ENCODE measurements at regions not wholly inside any gene's neighbourhood (a gene's known extent, or its start where the extent isn't known, plus 50 kb on each side); places are given as distances from the start of the nearest gene placed in this dataset.
A peak's percentile ranks its signal among the peaks of the same experiment; 100 is the strongest.
"Not testable (repeated sequence)": the region's sequence is repeated elsewhere in the genome, so short reads cannot be mapped to it uniquely, and the experiment has no call there.

DNA sequence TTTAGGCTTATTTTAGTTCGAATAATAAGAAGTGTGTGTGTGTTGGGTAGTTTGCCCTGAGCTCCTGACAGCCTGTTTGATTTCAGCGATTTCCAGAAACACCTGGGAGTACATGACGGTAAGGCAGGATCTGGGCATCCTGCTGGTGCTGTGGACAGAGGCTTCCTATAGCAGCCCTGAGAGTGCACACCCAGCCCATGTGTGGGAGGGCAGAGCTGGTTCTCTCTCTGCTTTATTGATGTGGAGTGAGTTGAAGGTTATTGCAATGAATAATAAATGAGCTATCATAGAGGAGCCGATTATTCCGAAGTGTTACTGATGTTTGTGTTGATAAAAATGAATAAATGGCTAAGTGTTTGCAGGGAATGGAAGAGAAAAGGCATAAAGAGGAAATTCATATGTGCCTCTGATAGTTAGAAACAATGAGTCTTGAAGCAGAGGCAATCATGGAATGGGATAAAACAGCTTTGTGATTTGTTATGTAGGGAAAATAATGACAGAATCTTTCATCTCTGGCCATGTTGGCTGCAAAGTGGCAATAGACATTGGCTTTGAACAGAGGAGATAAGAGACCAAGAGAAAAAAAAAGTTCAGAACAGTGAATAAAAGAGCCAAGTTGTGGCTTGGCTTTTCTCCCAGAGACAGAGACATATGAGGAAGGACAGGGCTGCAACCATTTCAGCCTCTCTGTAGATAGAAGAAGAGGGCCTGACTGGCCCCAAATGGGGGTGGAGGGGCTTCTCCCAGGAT, 166.2 kb upstream of the CHD6 start:
- DNase-seq (ENCODE audit: low spot score), result no peak

DNA sequence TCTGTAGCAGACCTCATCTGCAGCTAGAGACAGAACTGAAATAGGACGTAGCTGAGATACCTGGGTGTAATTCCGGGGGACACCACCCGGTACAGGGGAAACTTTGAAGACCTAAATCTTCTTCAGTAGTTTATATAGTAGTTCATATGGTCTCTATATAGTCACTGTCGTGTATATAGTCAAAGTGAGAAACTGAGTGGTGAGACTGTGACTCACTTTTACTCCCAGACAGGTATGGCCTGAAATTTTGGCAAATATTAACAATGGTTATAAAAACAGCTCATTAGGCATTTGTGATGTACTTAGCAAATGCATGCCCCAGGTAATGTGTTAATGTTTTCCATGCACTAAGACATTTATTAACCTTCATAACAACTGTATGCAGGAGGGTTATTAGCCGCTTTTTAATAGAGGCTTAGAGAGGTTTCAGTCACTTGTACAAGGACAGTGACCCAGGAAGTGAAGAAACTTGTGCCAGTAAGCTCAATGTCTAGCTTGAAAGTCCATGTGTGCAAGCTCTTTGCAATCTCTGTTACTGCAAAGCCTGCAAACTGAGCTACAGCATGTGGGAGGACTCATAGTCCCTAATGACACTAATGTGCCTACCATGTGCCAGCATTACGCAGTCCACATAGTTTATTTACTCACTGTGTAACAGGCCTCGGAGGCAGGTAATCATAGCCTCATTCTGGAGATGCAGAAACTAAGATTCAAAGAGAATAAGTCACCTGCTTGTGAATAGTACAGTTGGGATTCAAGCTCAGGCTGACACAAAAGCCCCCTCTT, 165.4 kb upstream of the CHD6 start:
- no peak for DNase-seq (ENCODE audit: low spot score)

DNA sequence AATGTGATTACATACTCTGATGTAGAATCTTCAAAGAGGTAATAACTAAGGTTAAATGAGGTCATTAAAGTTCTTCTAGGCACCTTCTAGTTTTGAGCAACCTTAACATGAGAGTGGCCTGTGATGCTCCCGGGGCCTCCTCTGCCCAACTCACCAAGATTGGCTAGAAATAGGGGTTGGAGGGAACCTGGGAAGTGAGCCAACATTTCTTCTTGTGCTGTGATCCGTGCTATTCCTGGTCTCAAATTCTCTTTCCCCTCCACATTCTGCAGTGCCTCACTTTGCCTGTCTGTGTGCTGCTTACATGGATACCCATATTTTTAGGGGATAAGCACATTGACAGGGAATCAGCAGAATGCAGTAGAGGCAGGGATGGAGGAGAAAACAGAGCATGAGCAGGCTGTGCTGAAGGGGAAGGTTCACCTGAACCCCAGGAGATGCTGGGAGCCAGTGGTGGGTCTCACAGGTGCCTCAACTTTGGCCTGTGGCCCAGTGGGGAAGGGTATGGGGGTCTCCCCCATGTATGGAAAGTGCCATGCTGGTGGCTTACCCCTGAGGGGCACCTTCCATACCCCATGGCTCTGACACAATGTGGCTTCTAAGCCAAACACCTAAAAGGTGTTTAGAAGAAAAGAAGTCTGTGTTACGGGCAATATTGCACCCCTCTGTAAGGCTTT, 164.7 kb upstream of the CHD6 start:
- no peak for DNase-seq (ENCODE audit: low spot score)

DNA sequence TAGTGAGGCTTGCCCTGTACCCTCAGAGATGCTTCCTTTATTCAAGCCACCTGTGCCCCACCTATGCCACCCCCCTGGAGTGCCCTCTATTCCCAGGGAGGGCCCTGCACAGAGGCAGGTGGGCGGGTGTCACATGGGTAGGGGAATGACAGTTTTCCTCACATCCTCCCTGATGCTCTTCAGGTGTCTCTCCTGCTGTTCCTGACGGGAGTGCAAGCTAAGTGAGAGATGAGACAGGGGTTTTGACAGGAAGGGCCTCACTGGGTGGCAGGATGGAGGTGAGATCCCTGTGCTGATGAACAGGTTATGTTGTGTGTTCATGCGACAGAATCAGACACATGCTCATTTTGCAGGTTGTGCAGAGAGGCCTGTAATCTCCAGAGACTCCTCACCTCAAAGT, 164.1 kb upstream of the CHD6 start:
- DNase-seq (ENCODE audit: low spot score), result no peak

DNA sequence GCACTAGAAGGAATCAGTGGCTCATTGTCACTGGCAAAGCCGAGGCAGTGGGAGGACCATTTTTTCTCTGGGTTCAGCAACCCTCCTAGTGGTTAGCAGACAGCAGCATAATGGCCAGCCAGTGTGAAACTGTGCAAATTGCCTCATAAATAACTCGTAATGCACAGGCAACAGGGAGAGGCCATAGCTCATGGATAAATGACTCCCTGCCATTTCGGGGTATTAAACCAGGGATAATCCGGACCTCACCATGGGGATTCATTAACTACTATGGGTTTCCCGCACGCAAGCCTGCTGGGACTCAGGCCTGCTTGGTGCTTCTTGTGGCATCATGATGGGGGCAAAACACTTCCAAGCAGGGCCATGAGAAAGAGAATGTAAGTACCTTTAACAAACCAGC, 158.2 kb upstream of the CHD6 start:
- DNase-seq (ENCODE audit: low spot score), result no peak

DNA sequence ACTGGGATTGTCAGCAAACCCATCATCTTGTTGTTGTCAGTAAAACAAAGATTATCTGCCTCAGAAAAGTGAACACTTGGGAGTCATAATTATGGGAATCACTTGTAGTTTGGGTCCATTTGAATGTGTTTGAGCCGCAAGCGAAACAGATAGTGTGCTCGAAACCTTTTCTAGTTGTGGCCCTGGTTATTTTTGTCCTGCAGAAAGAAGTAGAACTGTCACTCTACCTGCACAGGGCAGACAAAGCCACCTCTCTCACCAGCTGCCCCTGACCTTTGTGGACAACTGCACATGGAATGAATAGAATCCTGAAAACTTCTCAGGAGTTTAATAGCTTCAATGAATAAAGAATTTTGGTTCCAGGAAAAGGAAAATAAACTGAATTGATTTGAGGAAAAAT, 156.1 kb upstream of the CHD6 start:
- no peak for DNase-seq (ENCODE audit: low spot score)

DNA sequence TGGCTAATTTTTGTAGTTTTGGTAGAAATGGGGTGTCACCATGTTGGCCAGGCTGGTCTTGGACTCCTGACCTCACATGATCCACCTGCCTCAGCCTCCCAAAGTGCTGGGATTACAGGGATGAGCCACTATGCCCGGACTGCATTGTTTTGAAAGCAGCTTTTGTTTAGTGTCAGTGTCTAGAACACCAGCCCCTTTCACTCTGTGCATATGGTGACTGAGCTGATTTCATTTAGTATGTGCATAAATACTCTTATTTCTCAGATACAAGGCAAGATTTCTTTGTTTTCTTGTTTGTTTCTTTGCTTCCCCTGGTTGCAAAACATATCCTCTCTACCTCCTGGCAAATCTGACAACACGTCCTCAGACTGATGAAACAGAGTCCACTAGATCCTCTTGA, 152.8 kb upstream of the CHD6 start:
- no peak for DNase-seq (ENCODE audit: low spot score)

DNA sequence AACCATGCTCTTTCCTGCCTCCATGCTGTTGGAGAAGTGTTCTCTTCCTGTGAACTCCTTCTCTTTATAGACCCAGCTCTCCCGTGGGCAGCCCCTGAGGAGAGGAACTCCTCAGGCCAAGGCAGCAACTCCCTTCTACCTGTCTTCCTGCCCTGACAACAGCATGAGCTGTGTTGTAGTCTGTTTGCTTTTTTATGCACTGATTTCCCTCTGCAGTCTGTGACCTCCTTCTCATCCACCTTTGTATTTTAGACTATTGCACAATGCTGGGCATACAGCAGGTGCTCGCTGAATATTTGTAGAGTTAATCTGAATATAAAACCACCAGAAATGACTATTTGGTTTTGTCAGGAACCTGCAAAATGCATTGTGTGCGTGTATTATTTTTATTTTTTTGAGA, 152.2 kb upstream of the CHD6 start:
- no peak for DNase-seq (ENCODE audit: low spot score)

DNA sequence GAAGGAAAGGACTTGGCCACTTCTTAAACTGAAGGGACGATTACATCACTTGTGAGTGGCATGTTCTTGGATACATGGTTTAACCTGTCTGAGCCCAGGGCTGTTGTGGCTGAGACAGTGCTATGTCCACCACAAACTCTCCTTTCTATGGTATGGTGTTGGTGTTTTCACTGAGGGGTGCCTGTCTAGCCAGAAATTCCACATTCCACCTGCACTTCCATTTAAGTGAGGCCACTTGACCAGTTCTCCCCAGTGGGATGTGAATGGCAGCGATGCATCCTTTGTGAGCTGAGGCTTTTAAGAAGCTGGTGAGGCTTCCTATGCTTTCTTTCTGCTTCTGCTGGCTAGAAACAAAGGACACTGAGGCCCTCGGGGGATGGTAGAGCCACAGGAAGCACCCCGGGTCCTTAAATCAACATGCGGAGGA, 151.4 kb upstream of the CHD6 start:
- DNase-seq (ENCODE audit: low spot score), result no peak

DNA sequence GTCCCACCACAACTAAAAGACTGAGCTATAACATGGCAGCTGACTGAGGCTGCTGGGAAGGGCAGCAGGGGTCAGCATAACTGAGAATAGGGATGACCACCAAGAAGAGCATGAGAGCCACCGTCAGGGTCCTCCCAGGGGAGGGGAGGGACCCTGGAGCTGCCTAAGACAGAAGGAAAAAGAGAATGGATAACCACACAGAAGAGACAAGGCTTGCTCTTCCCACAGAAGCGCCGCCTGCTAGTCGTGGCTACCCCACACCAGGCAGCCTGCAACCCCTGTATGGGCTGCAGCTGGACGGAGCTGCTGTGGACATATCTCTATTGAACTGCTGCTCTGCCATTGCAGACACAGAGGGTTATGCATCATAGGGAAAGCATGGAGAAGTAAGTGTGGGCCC, 132.0 kb upstream of the CHD6 start:
- DNase-seq (ENCODE audit: low spot score), result no peak

DNA sequence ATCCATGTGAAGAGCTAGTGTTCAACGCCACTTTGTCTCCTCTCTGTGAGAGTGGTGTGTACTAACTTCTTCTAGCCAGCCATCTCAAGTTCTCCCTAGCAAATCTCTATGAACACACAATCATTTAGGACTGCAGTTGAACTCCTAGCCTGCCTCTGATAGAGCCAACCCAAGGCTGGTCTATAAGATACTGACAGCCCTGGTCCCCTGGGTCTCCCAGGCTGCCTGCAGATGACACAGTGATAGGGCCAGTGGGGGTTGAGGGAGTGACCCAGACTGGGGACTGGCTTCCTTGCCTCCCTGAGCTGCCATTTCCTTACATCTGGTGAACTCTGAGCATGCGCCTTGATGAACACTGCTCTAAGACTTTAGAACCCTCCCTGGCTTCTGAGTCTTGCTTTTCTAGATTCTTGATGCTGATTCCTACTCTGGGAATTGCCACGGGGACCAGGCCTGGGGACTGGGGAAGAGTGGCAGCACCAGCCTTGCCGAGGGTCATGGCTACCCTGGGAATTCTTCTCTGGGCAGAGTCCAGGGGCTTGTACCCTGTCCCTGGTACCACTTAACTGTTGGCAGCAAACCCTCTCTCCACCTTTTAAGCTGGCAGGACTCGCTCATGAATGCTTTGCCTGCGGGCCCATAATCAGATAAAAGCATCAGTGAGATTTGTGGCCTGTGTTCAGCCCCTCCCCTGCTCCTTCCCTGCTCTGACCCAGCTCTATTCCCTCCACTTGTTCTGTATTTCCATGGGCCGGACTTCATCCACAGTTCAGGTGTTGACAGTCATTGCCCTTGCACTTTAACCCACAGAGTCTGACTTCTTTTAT, 130.8 kb upstream of the CHD6 start:
- DNase-seq (ENCODE audit: low spot score), result no peak

DNA sequence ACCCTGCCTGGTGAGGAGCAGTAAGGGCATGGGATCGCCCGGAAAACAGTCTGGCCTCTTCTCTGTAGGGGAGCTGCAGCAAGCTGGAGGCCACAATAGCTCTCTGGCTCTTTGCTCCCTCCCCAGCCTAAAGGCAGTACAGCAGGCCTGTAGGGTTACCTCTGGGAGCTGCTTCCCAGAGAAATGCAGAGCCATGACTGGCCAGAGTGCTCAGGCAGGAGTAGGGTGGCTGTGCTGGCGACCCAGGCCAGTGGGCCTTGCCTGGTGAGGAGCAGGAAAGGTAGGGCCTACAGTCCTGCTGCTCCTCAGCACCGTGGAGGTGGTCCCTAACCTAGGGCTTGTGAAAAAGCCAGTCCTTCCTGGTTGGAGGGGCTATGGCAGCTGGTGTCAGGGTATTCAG, 129.9 kb upstream of the CHD6 start:
- DNase-seq (ENCODE audit: low spot score), result no peak

DNA sequence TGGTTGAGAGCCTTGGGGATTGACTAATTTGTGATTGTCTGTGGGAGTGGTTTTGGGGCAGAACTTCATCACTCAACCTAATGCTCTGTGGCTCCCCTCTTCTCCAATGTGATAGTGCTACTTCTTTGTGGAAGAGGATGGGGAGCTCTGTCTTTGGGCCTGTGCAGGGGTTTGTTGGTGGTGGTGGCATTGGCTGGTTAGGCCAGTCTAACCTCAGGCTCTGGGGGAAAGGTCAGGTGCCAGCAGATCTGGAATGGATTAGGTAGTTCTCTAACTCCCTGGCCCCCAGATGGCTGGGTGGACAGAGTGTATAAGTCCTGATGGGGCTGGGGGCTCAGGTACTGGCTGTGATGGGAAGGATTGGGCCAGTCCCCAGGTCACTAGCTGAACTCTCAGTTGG, 129.0 kb upstream of the CHD6 start:
- DNase-seq (ENCODE audit: low spot score), result no peak

DNA sequence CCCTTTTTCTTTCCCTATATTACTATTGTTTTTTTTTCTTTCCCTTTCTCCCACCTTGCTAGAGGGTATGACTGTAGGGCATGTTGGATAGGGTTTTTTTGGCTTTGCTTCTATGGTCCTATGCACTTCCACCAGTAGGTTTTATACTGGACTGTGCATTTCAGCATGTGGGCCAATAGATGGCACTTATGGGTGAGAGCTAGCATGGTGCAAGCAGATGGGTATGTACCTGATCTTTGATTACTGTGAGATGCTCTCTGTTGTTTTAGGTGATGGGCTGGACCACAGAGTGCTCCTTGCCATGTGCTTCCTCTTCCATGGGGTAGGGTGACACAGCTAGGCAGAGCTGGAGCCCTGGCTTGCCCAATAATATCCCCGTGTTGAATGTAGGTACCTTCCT, 128.5 kb upstream of the CHD6 start:
- DNase-seq (ENCODE audit: low spot score), result no peak

DNA sequence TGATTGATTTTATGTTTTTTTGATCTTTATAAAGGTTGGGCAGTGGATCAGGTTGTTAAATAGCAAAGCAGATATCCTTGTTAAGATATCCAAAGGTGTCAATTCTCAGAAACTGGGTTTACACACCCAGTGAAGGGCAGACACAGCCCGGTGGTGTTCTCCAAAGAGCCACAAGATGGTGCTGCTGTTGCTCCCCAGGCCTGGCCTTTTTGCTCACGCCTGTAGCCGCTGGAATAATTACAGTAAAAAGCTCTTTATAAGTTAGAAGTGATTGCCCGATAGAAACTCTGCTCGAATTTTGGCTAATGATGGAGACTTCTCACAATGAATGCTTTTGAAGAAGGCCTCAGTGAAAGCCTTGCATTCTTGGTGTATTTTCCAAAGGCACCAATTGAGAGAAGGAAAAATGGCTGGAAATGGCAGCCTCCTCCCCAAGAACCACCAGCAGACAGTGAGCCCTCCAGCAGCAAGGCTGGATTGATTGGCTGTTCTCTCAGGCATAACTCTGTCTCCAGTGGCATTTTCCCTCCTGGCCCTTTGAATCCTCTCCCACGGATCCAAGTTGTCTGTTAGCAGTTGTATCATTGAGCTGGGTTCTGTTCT, 120.5 kb upstream of the CHD6 start:
- peak; percentile 40 for DNase-seq (ENCODE audit: low spot score)

DNA sequence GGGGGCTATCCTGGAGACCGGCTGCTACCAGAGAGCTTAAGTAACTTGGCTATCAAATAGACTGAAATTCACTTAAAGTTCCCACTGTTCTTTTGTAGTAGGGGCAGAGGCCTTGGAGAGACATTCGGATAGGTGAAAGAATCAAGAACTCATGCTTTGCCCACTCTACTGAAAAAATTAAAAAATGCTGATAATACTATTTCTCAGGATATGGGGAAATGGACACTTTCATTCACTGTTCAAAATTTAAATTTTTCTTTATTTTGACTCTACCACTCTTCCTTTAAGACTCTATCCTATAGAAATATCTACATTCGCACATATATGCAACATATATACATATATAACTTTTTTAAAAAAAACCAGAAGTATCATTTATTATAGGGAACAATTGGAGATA, 117.8 kb upstream of the CHD6 start:
- DNase-seq (ENCODE audit: low spot score), result no peak

DNA sequence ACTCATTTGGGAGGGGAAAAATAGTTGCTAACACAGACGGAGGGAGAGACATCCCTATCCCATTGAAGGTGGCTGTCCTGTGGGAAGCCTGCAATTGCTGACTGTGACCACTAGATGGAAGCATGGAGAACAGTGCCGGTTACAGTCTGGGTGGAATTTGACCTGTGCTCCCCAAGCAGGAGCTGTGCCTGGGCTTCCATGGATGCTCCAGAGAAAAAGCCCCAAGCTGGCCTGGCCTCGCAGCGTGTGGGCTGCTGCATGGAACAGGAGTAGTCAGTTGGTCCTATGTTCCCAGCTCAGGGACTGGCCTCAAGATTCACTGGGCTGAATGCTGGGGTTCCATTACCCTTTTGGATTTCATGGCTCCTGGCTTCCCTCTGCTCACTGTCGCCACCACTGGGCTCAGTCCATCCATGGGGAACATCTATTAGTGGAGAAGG, 116.3 kb upstream of the CHD6 start:
- peak; percentile 27 for DNase-seq (ENCODE audit: low spot score)

DNA sequence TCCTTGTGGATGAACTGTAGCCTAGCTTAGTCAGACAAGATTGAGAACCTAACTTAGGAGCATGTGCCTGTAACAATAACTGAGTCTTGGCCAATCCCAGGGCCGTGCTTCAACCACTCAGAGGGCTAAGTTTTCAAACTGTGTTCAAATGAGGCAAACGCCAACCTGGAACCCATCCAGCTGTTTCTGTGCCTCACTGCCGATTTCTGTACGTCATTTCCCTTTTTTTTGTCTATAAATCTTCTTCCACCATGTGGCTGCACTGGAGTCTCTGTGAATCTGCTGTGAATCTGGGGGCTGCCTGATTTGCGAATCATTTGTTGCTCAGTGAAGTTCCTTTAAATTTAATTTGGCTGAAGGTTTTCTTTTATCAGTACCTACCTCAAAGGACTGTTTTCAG, 115.0 kb upstream of the CHD6 start:
- no peak for DNase-seq (ENCODE audit: low spot score)

DNA sequence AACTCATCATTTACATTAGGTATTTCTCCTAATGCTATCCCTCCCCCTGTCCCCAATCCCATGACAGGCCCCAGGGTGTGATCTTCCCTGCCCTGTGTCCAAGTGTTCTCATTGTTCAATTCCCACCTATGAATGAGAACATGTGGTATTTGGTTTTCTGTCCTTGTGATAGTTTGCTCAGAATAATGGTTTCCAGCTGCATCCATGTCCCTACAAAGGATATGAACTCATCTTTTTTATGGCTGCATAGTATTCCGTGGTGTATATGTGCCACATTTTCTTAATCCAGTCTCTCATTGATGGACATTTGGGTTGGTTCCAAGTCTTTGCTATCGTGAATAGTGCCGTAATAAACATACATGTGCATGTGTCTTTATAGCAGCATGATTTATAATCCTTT, 113.0 kb upstream of the CHD6 start:
- DNase-seq (ENCODE audit: low spot score), result not testable (repeated sequence)

DNA sequence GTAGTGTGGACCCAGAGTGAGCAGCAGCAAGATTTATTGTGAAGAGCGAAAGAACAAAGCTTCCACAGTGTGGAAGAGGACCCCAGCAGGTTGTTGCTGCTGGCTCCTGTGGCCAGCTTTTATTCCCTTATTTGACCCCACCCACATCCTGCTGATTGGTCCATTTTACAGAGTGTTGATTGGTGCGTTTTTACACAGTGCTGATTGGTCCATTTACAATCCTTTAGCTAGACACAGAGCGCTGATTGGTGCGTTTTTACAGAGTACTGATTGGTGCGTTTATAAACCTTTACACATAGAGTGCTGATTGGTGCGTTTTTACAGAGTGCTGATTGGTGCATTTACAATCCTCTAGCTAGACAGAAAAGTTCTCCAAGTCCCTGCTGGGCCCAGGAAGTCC, 109.5 kb upstream of the CHD6 start:
- not testable (repeated sequence) for DNase-seq (ENCODE audit: low spot score)

DNA sequence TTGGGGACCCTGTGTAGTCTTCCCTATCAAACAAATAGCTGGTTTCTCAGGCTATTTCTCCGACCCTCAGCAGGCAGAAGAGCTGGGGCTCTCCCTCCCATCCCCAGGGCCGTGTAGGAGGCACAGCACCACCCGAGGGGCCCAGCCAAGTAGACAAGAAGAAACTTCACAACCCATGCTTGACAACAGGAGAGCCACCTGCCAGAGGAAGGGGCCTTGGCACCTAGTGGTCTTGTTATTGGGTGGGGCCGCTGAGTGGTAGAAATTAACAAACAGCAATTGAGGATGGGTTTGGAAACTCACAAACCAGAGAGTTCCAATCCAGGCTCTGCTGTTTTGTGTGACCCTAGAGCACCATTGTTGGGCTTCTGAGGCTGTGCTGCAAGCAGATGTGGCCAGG, 108.5 kb upstream of the CHD6 start:
- DNase-seq (ENCODE audit: low spot score), result no peak

DNA sequence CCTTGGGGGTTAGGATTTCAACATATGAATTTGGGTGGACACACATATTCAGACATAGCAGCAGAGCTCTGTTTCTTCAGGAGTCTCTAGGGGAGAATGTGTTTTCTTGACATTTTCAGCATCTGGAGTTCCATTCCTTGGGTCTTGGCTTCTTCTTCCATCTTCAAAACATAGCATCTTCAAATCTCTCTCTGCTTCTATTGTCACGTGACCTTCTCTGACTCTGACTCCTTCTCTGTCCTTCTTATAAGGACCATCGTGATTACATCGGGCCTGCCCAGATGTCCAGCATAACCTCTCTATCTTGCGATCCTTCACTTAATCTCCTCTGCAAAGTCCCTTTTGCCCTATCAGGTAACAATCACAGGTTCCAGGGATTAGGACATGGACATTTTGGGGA, 101.0 kb upstream of the CHD6 start:
- DNase-seq (ENCODE audit: low spot score), result no peak

Data from cerebellar cortex (tissue), 1 donor.